ENCODE measurements at regions not wholly inside any gene's neighbourhood (a gene's known extent, or its start where the extent isn't known, plus 50 kb on each side); places are given as distances from the start of the nearest gene placed in this dataset.

DNA sequence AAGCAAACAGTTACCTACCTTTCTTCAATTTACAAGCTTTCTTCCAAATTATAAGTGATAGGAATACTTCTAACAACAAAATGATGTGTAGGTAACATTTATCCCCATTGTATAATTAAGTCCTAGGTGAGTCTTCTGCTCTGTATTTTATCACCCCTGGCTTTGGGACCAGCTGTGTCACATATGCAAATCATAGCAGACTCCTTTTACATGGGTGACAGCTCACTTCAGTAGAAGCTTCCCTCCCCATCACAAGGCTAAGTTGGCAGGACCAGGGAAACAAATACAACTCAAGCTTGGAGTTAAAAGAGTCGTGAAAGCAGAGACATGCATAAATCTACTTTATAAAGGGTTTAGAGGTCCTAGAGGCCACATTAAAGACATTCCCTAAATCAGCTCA is 121.1 kb upstream of the RUNX1 start:
- H3K27me3 ChIP-seq = peaks cover 0 to 1% (median 0%) of the 10 kb centered on the region in 9 donors
- no peak overlapping the region for H3K4me3 ChIP-seq
- H3K27ac ChIP-seq = no peak overlapping the region
- TF ChIP-seq POLR2A (IDR thresholded peaks at IDR 0.05) = no peak
- no peak for TF ChIP-seq CTCF (IDR thresholded peaks at IDR 0.05)
- H3K9me3 ChIP-seq = peaks cover 0 to 2% (median 0%) of the 10 kb centered on the region in 12 donors
- peaks cover 0 to 16% (median 0%) of the 10 kb centered on the region in 12 donors for H3K4me1 ChIP-seq
- ATAC-seq = no peak
- 62 to 86% (median 84%) methylated on average over 1 of the region's 1 CpG for WGBS, 4 donors
- no peaks in the 10 kb centered on the region for H3K36me3 ChIP-seq
- no peak for DNase-seq
- intact Hi-C loops (cut with DNase I) = no loop called here

GRCh38 chr21:35169574-35169973 is 120.5 kb upstream of the RUNX1 start:
- H3K9me3 ChIP-seq = peaks cover 0 to 6% (median 0%) of the 10 kb centered on the region in 12 donors
- intact Hi-C loops (cut with DNase I) = no loop called here
- no peak overlapping the region for H3K4me3 ChIP-seq
- DNase-seq (no peak), ATAC-seq (no peak)
- WGBS, 4 donors = 61 to 79% (median 70%) methylated on average over 1 of the region's 1 CpG
- no peak for TF ChIP-seq POLR2A (IDR thresholded peaks at IDR 0.05)
- TF ChIP-seq CTCF (IDR thresholded peaks at IDR 0.05) = no peak
- H3K4me1 ChIP-seq = peaks cover 0 to 16% (median 0%) of the 10 kb centered on the region in 12 donors
- no peaks in the 10 kb centered on the region for H3K36me3 ChIP-seq
- H3K27ac ChIP-seq = no peak overlapping the region
- H3K27me3 ChIP-seq = peaks cover 0 to 4% (median 0%) of the 10 kb centered on the region in 9 donors

DNA sequence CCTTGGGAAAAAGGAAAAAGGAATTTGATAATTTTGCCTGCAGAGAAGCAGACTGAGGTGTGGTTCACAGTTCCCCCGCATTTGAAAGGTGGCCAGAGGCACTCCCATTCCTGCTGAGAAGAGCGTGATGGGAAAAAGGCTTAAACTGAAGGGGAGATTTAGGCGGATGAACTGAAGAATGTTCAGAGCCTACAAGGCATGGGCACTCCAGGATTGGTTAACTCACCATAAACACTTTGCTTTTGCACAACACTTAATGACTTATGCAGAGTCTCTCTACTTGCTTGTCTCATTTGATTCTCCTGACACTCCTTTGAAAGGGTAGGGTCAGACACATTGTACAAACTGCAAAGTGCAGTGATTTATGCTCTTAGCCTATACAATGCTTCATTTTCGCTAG is 119.6 kb upstream of the RUNX1 start:
- H3K4me1 ChIP-seq = peaks cover 0 to 16% (median 0%) of the 10 kb centered on the region in 12 donors
- DNase-seq (no peak), ATAC-seq (no peak)
- TF ChIP-seq POLR2A (IDR thresholded peaks at IDR 0.05) (no peak), CTCF (IDR thresholded peaks at IDR 0.05) (no peak)
- intact Hi-C loops (cut with DNase I) = no loop called here
- H3K27ac ChIP-seq = no peak overlapping the region
- H3K27me3 ChIP-seq = peaks cover 0 to 4% (median 0%) of the 10 kb centered on the region in 9 donors
- H3K36me3 ChIP-seq = no peaks in the 10 kb centered on the region
- 63 to 72% (median 68%) methylated on average over 4 of the region's 4 CpGs for WGBS, 4 donors
- no peak overlapping the region for H3K4me3 ChIP-seq
- peaks cover 0 to 6% (median 0%) of the 10 kb centered on the region in 12 donors for H3K9me3 ChIP-seq

DNA sequence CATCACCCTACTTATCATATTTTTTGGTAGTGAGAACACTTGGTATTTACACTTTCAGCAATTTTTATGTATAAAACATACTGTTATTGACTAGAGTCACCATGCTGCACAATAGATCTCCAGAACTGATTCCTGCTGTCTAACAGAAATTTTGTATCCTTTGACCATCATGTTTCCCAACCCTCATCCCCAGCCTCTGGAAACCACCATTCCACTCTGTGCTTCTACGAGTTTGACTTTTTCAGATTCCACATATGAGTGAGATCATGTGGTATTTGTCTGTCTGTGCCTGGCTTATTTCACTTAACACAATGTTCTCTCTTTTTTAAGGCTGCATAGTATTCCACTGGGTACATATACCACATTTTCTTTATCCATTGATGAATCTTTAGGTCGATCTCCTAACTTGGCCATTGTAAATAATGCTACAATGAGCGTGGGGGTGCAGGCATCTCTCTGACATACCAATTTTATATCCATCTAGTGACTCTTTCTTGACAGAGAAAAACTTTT is 115.9 kb upstream of the RUNX1 start:
- ATAC-seq = no peak
- intact Hi-C loops (cut with DNase I) = no loop called here
- Histone ChIP-seq H3K9me3 (peaks cover 0 to 6% (median 0%) of the 10 kb centered on the region in 12 donors), H3K36me3 (no peaks in the 10 kb centered on the region), H3K27me3 (peaks cover 0 to 4% (median 0%) of the 10 kb centered on the region in 9 donors), H3K27ac (no peak overlapping the region), H3K4me1 (no peaks in the 10 kb centered on the region), H3K4me3 (no peak overlapping the region)
- no peak for DNase-seq
- TF ChIP-seq CTCF (IDR thresholded peaks at IDR 0.05) (no peak), POLR2A (IDR thresholded peaks at IDR 0.05) (no peak)
- WGBS, 4 donors = 75 to 79% (median 75%) methylated on average over 3 of the region's 3 CpGs

Measured in heart left ventricle (tissue), 16 donors.